ENCODE measurements at regions not wholly inside any gene's neighbourhood (a gene's known extent, or its start where the extent isn't known, plus 50 kb on each side); places are given as distances from the start of the nearest gene placed in this dataset.
"Not testable (repeated sequence)": the region's sequence is repeated elsewhere in the genome, so short reads cannot be mapped to it uniquely, and the experiment has no call there.

- TF ChIP-seq CTCF (IDR thresholded peaks at IDR 0.05; ENCODE audit: insufficient read depth, low read length, missing control alignments) = no peak
- ChIA-PET CTCF (interaction anchor here (1.2 to 4.1 kb wide), 2 partner anchors 11 to 16 kb away, joined by 3 to 34 read pairs; no protein-coding TSS in a partner anchor), POLR2A (no interaction called here)
- no peak overlapping the region for H3K4me3 ChIP-seq (ENCODE audit: low read depth, low read length)
- no peak for DNase-seq (ENCODE audit: low read depth, low spot score)
These were observed 98.1 kb downstream of the RTP5 start for GRCh38 chr2:241967467-241968144.

GRCh38 chr2:241968417-241968816, 98.9 kb downstream of the RTP5 start:
- DNase-seq (ENCODE audit: low read depth, low spot score) = no peak
- CTCF ChIA-PET = no interaction called here
- no peak overlapping the region for H3K4me3 ChIP-seq (ENCODE audit: low read depth, low read length)
- TF ChIP-seq CTCF (IDR thresholded peaks at IDR 0.05; ENCODE audit: insufficient read depth, low read length, missing control alignments) = no peak
- POLR2A ChIA-PET = no interaction called here

GRCh38 chr2:241969182-241969581, 99.7 kb downstream of the RTP5 start:
- H3K4me3 ChIP-seq (ENCODE audit: low read depth, low read length); POLR2A ChIA-PET; DNase-seq (ENCODE audit: low read depth, low spot score); CTCF ChIA-PET: not testable (repeated sequence)

- CTCF ChIA-PET = no interaction called here
- POLR2A ChIA-PET = no interaction called here
- no peak for TF ChIP-seq CTCF (IDR thresholded peaks at IDR 0.05; ENCODE audit: insufficient read depth, low read length, missing control alignments)
- no peak for DNase-seq (ENCODE audit: low read depth, low spot score)
- no peak overlapping the region for H3K4me3 ChIP-seq (ENCODE audit: low read depth, low read length)
These were observed 101.2 kb downstream of the RTP5 start for GRCh38 chr2:241970716-241971115.

GRCh38 chr2:241974096-241974495, 104.6 kb downstream of the RTP5 start:
- ChIA-PET CTCF (no interaction called here), POLR2A (no interaction called here)
- DNase-seq (ENCODE audit: low read depth, low spot score) = no peak
- no peak overlapping the region for H3K4me3 ChIP-seq (ENCODE audit: low read depth, low read length)
- TF ChIP-seq CTCF (IDR thresholded peaks at IDR 0.05; ENCODE audit: insufficient read depth, low read length, missing control alignments) = no peak

- no peak for DNase-seq (ENCODE audit: low read depth, low spot score)
- ChIA-PET CTCF (interaction anchor here (0.7 kb wide), 1 partner anchor 24 kb away, joined by 4 read pairs; no protein-coding TSS in a partner anchor), POLR2A (no interaction called here)
- H3K4me3 ChIP-seq (ENCODE audit: low read depth, low read length) = no peak overlapping the region
- no peak for TF ChIP-seq CTCF (IDR thresholded peaks at IDR 0.05; ENCODE audit: insufficient read depth, low read length, missing control alignments)
These were observed 105.5 kb downstream of the RTP5 start for GRCh38 chr2:241974851-241975592.
